H1 (cell line): ENCODE measurements at regions not wholly inside any gene's neighbourhood (a gene's known extent, or its start where the extent isn't known, plus 50 kb on each side); places are given as distances from the start of the nearest gene placed in this dataset.

Experiments used
- CTCF ChIA-PET: fragments of 300-600 bp; sonication (Branson Sonifier 250); formaldehyde crosslinking; loops from one replicate; lab custom pipeline; 2021; ENCODE audit not compliant: partially characterized antibody; lab: Charles Lee
- POLR2A ChIA-PET: fragments of 300-600 bp; sonication (Branson Sonifier 250); formaldehyde crosslinking; loops from one replicate; lab custom pipeline; 2021; ENCODE audit warnings: inconsistent platforms; ENCODE audit not compliant: partially characterized antibody; lab: Charles Lee
- DNase-seq, 2 experiments: peaks; one replicate each; pipeline versions ENCODE4 v3.0.0 to v3.0.0-alpha.2; 2010 to 2022; ENCODE audit warnings: low spot score in 2 of 2, low read depth in 1 of 2, mixed read lengths in 1 of 2
- FAIRE-seq: peaks from 2 replicates; lab custom pipeline; 2011; peaks lifted over from hg19 to GRCh38; lab: Jason Lieb, UNC
- H2AFZ ChIP-seq: 2 replicates; pipeline ENCODE4 v1.8.1; 2012; ENCODE audit warnings: low read length, inconsistent platforms
- H2AK5ac ChIP-seq: 2 replicates; pipeline ENCODE4 v1.6.1; 2013; ENCODE audit warnings: low read depth, low read length
- H2BK120ac ChIP-seq: replicated peaks from 2 replicates; pipeline ENCODE3; 2013; ENCODE audit warnings: low read depth, low read length, inconsistent platforms
- H2BK12ac ChIP-seq: 2 replicates; pipeline ENCODE4 v1.6.1; 2013; ENCODE audit warnings: low read depth, low read length
- H2BK15ac ChIP-seq: 2 replicates; pipeline ENCODE4 v1.6.1; 2013; ENCODE audit warnings: low read length
- H2BK20ac ChIP-seq: 2 replicates; pipeline ENCODE4 v1.6.1; 2013; ENCODE audit warnings: low read length
- H2BK5ac ChIP-seq: 2 replicates; pipeline ENCODE4 v1.6.1; 2013; ENCODE audit warnings: low read depth, low read length
- H3K14ac ChIP-seq: 2 replicates; pipeline ENCODE4 v1.6.1; 2013; ENCODE audit warnings: inconsistent platforms; ENCODE audit not compliant: insufficient read length
- H3K18ac ChIP-seq: 2 replicates; pipeline ENCODE4 v1.6.1; 2013; ENCODE audit warnings: low read length; ENCODE audit errors: extremely low read depth
- H3K23ac ChIP-seq: 2 replicates; pipeline ENCODE4 v1.6.1; 2013; ENCODE audit warnings: inconsistent platforms; ENCODE audit not compliant: insufficient read length
- H3K23me2 ChIP-seq: 2 replicates; pipeline ENCODE4 v1.6.1; 2013; ENCODE audit warnings: low read depth, low read length
- H3K27ac ChIP-seq: 2 replicates; pipeline ENCODE4 v1.6.1; 2011; ENCODE audit warnings: low read depth, low read length, inconsistent platforms
- H3K27me3 ChIP-seq, 4 experiments: replicated peaks in 1 of 4; 1 replicate in 1 of 4; 2 replicates in 3 of 4; pipeline versions ENCODE4 v1.6.1 to v1.8.1; 2011 to 2013; ENCODE audit warnings: low read length in 3 of 4, mild to moderate bottlenecking in 3 of 4, inconsistent platforms in 2 of 4, mixed read lengths in 2 of 4, moderate library complexity in 1 of 4; ENCODE audit not compliant: control insufficient read depth in 3 of 4, insufficient read depth in 3 of 4; ENCODE audit errors: extremely low read depth in 1 of 4
- H3K36me3 ChIP-seq, 4 experiments: 2 replicates each; pipeline versions ENCODE4 v1.6.1 to v1.8.1; 2011 to 2013; ENCODE audit warnings: mild to moderate bottlenecking in 4 of 4, low read length in 3 of 4, moderate library complexity in 2 of 4, control low read depth in 1 of 4, inconsistent platforms in 1 of 4; ENCODE audit not compliant: insufficient read depth in 4 of 4, control insufficient read depth in 2 of 4
- H3K4ac ChIP-seq: replicated peaks from 2 replicates; pipeline ENCODE3; 2013; ENCODE audit warnings: low read length, low read depth, mixed read lengths, inconsistent platforms; ENCODE audit not compliant: insufficient read length
- H3K4me1 ChIP-seq, 4 experiments: replicated peaks in 1 of 4; 1 replicate in 1 of 4; 2 replicates in 3 of 4; pipeline versions ENCODE4 v1.6.1 to v1.8.1; 2011 to 2013; ENCODE audit warnings: low read length in 3 of 4, inconsistent platforms in 2 of 4, mixed read lengths in 1 of 4; ENCODE audit not compliant: insufficient read depth in 4 of 4, control insufficient read depth in 3 of 4
- H3K4me2 ChIP-seq, 2 experiments: 2 replicates each; pipeline versions ENCODE4 v1.6.1 to v1.8.1; 2011 to 2013; ENCODE audit warnings: low read depth in 2 of 2, low read length in 2 of 2, control low read depth in 1 of 2, inconsistent platforms in 1 of 2, mild to moderate bottlenecking in 1 of 2; ENCODE audit not compliant: insufficient read depth in 1 of 2
- H3K4me3 ChIP-seq, 4 experiments: fragments of 200-600, 300-600 bp in 1 of 4; sonication (generic), shearing (Covaris generic), sonication (Bioruptor Twin) in 1 of 4; 2 replicates each; pipeline versions ENCODE4 v1.5.1 to v1.8.1; 2011 to 2016; ENCODE audit warnings: low read length in 4 of 4, low read depth in 3 of 4, control low read depth in 2 of 4, inconsistent platforms in 2 of 4, mild to moderate bottlenecking in 2 of 4, mixed read lengths in 1 of 4, moderate library complexity in 1 of 4; ENCODE audit not compliant: insufficient read depth in 2 of 4; ENCODE audit errors: extremely low read depth in 1 of 4
- H3K56ac ChIP-seq: replicated peaks from 2 replicates; pipeline ENCODE3; 2013; ENCODE audit warnings: low read depth, mild to moderate bottlenecking, mixed read lengths, low read length, inconsistent platforms; ENCODE audit not compliant: insufficient read length
- H3K79me1 ChIP-seq: 2 replicates; pipeline ENCODE4 v1.6.1; 2013; ENCODE audit warnings: low read depth, low read length, control low read depth
- H3K79me2 ChIP-seq, 2 experiments: 2 replicates each; pipeline versions ENCODE4 v1.6.1 to v1.8.1; 2012 to 2013; ENCODE audit warnings: low read length in 2 of 2, mild to moderate bottlenecking in 2 of 2, inconsistent platforms in 1 of 2; ENCODE audit not compliant: insufficient read depth in 2 of 2, control insufficient read depth in 1 of 2
- H3K9ac ChIP-seq, 4 experiments: replicated peaks in 1 of 4; 1 replicate in 1 of 4; 2 replicates in 3 of 4; pipeline versions ENCODE4 v1.6.1 to v1.8.1; 2011 to 2013; ENCODE audit warnings: low read depth in 3 of 4, low read length in 3 of 4, control low read depth in 2 of 4, mild to moderate bottlenecking in 2 of 4, moderate library complexity in 2 of 4, inconsistent platforms in 1 of 4; ENCODE audit errors: extremely low read depth in 1 of 4
- H3K9me3 ChIP-seq, 2 experiments: 2 replicates each; pipeline versions ENCODE4 v1.6.1 to v1.8.1; 2012 to 2013; ENCODE audit warnings: mild to moderate bottlenecking in 2 of 2, moderate library complexity in 2 of 2, control low read depth in 1 of 2, inconsistent platforms in 1 of 2, low read depth in 1 of 2, low read length in 1 of 2, mixed read lengths in 1 of 2; ENCODE audit not compliant: insufficient read depth in 2 of 2
- H4K20me1 ChIP-seq, 2 experiments: replicated peaks in 1 of 2; 2 replicates each; pipeline versions ENCODE3 to v1.8.1; 2011 to 2013; ENCODE audit warnings: inconsistent platforms in 2 of 2, low read length in 2 of 2, mild to moderate bottlenecking in 1 of 2; ENCODE audit not compliant: insufficient read depth in 2 of 2, control insufficient read depth in 1 of 2
- H4K5ac ChIP-seq: 2 replicates; pipeline ENCODE4 v1.6.1; 2013; ENCODE audit warnings: low read length, low read depth, mixed read lengths, inconsistent platforms; ENCODE audit not compliant: insufficient read length
- H4K8ac ChIP-seq: 2 replicates; pipeline ENCODE4 v1.8.0; 2013; ENCODE audit warnings: mild to moderate bottlenecking, moderate library complexity, low read length, inconsistent platforms; ENCODE audit not compliant: insufficient read depth; ENCODE audit errors: extremely low read depth
- H4K91ac ChIP-seq: replicated peaks from 2 replicates; pipeline ENCODE3; 2013; ENCODE audit warnings: low read length, mixed read lengths, inconsistent platforms; ENCODE audit not compliant: insufficient read length
- KDM1A ChIP-seq: fragments of 200-600, 300-600 bp; sonication (generic); IDR thresholded peaks from 2 replicates; pipeline ENCODE4 v1.7.1; 2016; ENCODE audit warnings: mild to moderate bottlenecking, low read length, borderline replicate concordance
- RAD21 ChIP-seq, 2 experiments: IDR thresholded peaks in 1 of 2; conservative IDR thresholded peaks in 1 of 2; 2 replicates each; pipeline ENCODE4 v1.6.1; 2011; ENCODE audit warnings: low read depth in 2 of 2, low read length in 2 of 2, improper control_type of control experiment in 1 of 2, inconsistent platforms in 1 of 2, mild to moderate bottlenecking in 1 of 2, moderate library complexity in 1 of 2
- SIN3A ChIP-seq, 2 experiments: IDR thresholded peaks in 1 of 2; conservative IDR thresholded peaks in 1 of 2; 2 replicates each; pipeline ENCODE4 v1.6.1; 2011 to 2012; ENCODE audit warnings: low read length in 2 of 2, improper control_type of control experiment in 1 of 2, low read depth in 1 of 2, mild to moderate bottlenecking in 1 of 2
- SIX5 ChIP-seq: IDR thresholded peaks from 2 replicates; pipeline ENCODE4 v1.6.1; 2011; ENCODE audit warnings: mild to moderate bottlenecking, low read depth, low read length
- TCF12 ChIP-seq: IDR thresholded peaks from 2 replicates; pipeline ENCODE4 v1.6.1; 2011; ENCODE audit warnings: low read depth, mild to moderate bottlenecking, low read length
- YY1 ChIP-seq: IDR thresholded peaks from 2 replicates; pipeline ENCODE4 v1.6.1; 2011; ENCODE audit warnings: low read depth, mild to moderate bottlenecking, low read length
- WGBS, 2 experiments: shearing (Covaris generic) in 1 of 2; methylation state at CpG; one replicate each; pipeline versions ENCODE4 v1.1.6 to v1.1.7; 2013 to 2015; ENCODE audit warnings: low lambda C conversion rate in 2 of 2, mixed read lengths in 2 of 2, inconsistent platforms in 1 of 2, low coverage in 1 of 2, missing lambda C conversion rate in 1 of 2; ENCODE audit not compliant: insufficient replicate concordance in 2 of 2, insufficient coverage in 1 of 2, insufficient read length in 1 of 2; ENCODE audit errors: extremely low coverage in 1 of 2, missing lambda C conversion rate in 1 of 2; 5-methylcytosine and 5-hydroxymethylcytosine counted together

- peaks cover 0 to 3% (median 1%) of the 10 kb centered on the region in 4 experiments; a peak in 2 of 7 replicates for H3K4me1 ChIP-seq
- no peaks in the 10 kb centered on the region for H3K36me3 ChIP-seq
- no peaks in the 10 kb centered on the region for H3K27me3 ChIP-seq
- H2AFZ ChIP-seq = no peak overlapping the region
- H3K23me2 ChIP-seq = no peaks in the 10 kb centered on the region
- peaks cover 0 to 3% of the 10 kb centered on the region in 2 experiments for H4K20me1 ChIP-seq
- POLR2A ChIA-PET = no interaction called here
- H3K4me3 ChIP-seq = no peak overlapping the region
- H3K56ac ChIP-seq = no peak overlapping the region
- no peak overlapping the region for H2BK12ac ChIP-seq
- no peak for FAIRE-seq
- no peaks in the 10 kb centered on the region for H3K79me1 ChIP-seq
- no peak overlapping the region for H2BK120ac ChIP-seq
- no peak overlapping the region for H2BK15ac ChIP-seq
- H3K4ac ChIP-seq = no peak overlapping the region
- H4K8ac ChIP-seq = peak overlapping the region; percentile 35
- H3K14ac ChIP-seq = no peak overlapping the region
- H2BK5ac ChIP-seq = no peak overlapping the region; the same call in 1 of the 2 replicates
- H4K5ac ChIP-seq = no peak overlapping the region
- DNase-seq = no peak
- CTCF ChIA-PET = interaction anchor here (1.3 kb wide), 1 partner anchor 95 kb away, joined by 4 read pairs; no protein-coding TSS in a partner anchor
- 94% methylated on average over 10 of the region's 21 CpGs; no CpG with 5 or more reads in 1 of the 2 experiments for WGBS, 2 experiments
- H3K18ac ChIP-seq = no peak overlapping the region
- H3K23ac ChIP-seq = no peak overlapping the region
- H3K79me2 ChIP-seq = no peaks in the 10 kb centered on the region
- H2AK5ac ChIP-seq = no peak overlapping the region
- H2BK20ac ChIP-seq = no peak overlapping the region
- H3K9ac ChIP-seq = no peak overlapping the region
- H4K91ac ChIP-seq = no peak overlapping the region
- H3K9me3 ChIP-seq = no peaks in the 10 kb centered on the region
- H3K4me2 ChIP-seq = no peak overlapping the region
- H3K27ac ChIP-seq = no peak overlapping the region
- TF ChIP-seq SIN3A (conservative IDR thresholded peaks at IDR 0.05 in 1 of 2, IDR thresholded peaks at IDR 0.05 in 1 of 2; ENCODE audit: low read depth in 1 of 2, low read length in 2 of 2) (no peak), TCF12 (no peak), RAD21 (IDR thresholded peaks at IDR 0.05 in 1 of 2, conservative IDR thresholded peaks at IDR 0.05 in 1 of 2; ENCODE audit: low read depth in 2 of 2, low read length in 2 of 2) (no peak), YY1 (no peak), KDM1A (no peak), SIX5 (no peak)
Measured at GRCh38 chr10:132117636-132118190, 52.0 kb downstream of the JAKMIP3 start.
